ENCODE measurements at regions not wholly inside any gene's neighbourhood (a gene's known extent, or its start where the extent isn't known, plus 50 kb on each side); places are given as distances from the start of the nearest gene placed in this dataset.
"Not testable (repeated sequence)": the region's sequence is repeated elsewhere in the genome, so short reads cannot be mapped to it uniquely, and the experiment has no call there.

DNA sequence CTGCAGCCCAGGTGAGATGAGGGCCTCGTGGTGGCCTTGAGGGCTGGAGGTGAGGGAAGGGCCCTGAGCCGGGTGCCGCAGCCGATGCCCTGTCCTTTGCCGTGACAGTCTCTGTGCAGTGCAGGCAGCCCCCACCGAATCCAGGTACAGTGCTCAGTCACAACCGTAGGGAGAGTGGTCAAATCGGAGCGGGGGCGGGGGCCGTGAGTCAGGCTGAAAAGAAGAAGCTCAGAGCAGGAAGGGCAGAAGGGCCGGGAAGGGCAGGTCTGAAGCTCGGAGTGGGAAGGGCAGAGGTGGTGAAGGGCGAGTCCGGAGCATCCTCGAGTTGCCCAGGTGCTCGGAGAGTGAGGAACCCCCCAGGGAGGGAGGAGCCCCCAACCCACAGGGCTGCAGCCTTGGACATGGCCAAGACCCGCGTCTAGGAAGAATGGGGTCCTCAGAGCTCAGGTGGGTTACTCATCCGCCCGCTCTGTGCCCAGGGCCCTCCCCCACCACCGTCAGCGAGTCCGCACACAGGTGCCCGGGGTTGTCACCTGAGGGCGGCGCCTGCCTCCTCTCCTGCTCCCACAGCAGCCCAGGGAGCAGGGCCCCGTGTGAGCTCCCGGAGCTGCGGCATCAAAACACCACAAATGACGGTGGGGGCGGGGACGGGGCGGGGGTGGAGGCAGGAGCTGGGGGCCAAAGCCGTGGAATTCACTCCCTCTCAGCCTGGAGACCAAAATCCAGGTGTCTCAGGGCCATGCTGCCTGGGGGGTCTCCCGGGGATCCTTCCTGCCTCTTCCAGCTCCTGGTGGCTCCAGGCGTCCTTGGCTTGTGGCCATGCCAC is 179.7 kb upstream of the ZNF469 start:
- not testable (repeated sequence) for H3K9me3 Mint-ChIP-seq; H3K36me3 Mint-ChIP-seq; ATAC-seq (ENCODE audit: low read depth); H3K27me3 Mint-ChIP-seq; H3K4me1 Mint-ChIP-seq; H3K27ac Mint-ChIP-seq; DNase-seq (ENCODE audit: low spot score in 2 of 2); H3K4me3 Mint-ChIP-seq

DNA sequence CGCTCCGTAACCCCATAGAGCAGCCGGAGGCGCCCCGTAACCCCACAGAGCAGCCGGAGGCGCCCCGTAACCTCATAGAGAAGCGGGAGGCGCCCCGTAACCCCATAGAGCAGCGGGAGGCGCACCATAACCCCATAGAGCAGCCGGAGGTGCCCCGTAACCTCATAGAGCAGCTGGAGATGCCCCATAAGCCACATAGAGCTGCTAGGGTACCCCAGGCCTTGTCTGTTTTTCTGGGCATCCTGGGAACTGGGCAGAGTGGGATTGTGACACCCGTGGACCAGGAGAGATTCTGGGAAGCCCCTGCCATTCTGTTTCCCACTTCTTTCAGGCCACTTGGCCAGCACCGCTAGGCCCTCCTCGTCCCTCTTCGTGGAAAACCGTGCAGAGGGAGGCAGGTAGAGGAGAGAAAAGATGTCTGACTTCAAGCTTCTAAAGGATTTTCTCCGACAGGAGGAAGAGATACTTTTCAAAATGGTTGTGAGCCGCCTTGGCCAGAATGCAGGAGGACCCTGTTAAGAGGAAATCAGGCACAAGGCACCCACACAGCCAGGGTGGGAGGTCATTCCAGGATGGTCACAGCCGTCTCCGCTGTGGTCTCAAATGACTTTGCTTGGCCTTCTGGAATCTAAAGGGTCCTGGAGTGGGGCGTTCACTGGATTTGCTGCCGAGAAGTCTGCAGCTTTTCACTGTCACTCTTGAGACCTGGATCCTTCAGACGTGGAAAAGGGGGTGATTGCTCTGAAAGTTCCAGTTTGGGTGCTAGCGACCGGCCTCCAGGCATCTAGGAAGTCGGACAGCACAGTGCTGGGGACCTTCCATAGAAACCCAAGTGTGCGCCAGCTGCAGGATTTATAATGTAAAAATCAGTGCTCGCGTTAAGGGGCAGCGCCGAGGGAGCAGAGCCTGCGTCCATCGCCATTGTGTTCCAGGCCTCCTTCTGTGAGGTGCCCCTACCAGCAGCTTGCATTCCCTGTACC is 178.3 kb upstream of the ZNF469 start:
- not testable (repeated sequence) for H3K27me3 Mint-ChIP-seq, H3K36me3 Mint-ChIP-seq, H3K4me1 Mint-ChIP-seq

GRCh38 chr16:88205482-88205881 is 177.3 kb upstream of the ZNF469 start:
- DNase-seq (ENCODE audit: low spot score in 2 of 2); H3K4me1 Mint-ChIP-seq; H3K27me3 Mint-ChIP-seq; H3K4me3 Mint-ChIP-seq; H3K9me3 Mint-ChIP-seq; H3K27ac Mint-ChIP-seq; ATAC-seq (ENCODE audit: low read depth); H3K36me3 Mint-ChIP-seq: not testable (repeated sequence)

More for the DNA sequence above, 178.3 kb upstream of the ZNF469 start:
- not testable (repeated sequence) for H3K9me3 Mint-ChIP-seq; H3K4me3 Mint-ChIP-seq; H3K27ac Mint-ChIP-seq; DNase-seq (ENCODE audit: low spot score in 2 of 2); ATAC-seq (ENCODE audit: low read depth)

DNA sequence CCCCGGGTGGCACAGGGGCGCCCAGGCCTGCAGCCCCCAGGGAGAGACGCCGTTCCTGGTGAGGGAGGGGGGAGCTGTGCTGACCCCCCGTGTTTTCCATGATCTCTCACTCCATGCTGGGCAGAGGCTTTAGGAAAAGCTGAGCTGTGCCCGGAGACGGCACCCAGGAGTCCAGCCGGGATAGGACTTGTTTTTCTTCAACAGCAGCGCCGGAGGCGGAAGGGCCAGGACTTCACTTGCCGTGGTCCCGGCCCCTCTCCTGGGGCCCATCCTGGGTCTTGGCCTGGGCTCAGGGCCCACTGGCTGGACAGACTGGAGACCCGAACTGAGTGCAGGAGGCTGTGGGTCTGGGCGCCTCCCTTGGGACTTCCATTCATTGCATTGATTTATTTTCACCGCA is 176.8 kb upstream of the ZNF469 start:
- H3K27me3 Mint-ChIP-seq; H3K36me3 Mint-ChIP-seq; ATAC-seq (ENCODE audit: low read depth); H3K9me3 Mint-ChIP-seq; DNase-seq (ENCODE audit: low spot score in 2 of 2); H3K27ac Mint-ChIP-seq; H3K4me1 Mint-ChIP-seq; H3K4me3 Mint-ChIP-seq: not testable (repeated sequence)

DNA sequence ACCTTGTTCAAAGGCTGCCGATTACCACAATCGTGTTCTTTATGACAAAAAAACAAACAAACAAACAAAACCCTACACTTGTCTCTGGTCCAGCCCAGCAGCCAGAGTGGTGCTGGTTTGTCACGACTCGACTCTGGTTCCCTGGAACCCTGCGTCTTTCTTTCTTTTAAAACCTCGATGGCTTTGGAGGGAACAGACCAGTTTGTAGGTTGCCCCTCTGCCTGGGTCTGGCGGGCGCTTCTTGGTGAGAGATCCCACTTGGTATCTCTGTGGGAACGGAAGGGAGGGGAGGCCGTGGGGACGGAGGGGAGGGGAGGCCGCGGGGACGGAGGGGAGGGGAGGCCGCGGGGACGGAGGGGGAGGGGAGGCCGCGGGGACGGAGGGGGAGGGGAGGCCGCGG is 176.2 kb upstream of the ZNF469 start:
- H3K36me3 Mint-ChIP-seq; ATAC-seq (ENCODE audit: low read depth); H3K4me3 Mint-ChIP-seq; H3K27ac Mint-ChIP-seq; H3K27me3 Mint-ChIP-seq; H3K4me1 Mint-ChIP-seq; DNase-seq (ENCODE audit: low spot score in 2 of 2); H3K9me3 Mint-ChIP-seq: not testable (repeated sequence)

DNA sequence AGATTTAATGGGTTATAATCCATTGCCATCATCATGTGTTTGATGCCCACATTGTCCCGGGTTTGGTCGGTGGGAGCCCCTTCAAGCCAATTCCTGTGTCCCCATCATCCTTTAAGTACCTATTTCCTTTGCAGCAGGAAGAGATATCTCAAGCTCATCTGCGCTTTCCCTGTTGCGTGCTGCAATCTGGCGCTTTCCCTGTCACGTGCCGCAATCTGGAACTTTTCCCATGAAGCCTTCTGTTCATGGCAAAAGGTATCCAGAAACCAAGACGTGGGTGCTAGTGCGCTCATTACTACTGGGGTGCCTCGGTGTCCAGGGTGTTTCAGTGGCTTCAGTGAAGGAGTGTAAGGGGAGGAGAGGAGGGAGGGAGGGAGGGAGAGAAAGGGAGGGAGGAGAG is 174.6 kb upstream of the ZNF469 start:
- H3K27me3 Mint-ChIP-seq: peaks cover 2% of the 10 kb centered on the region

DNA sequence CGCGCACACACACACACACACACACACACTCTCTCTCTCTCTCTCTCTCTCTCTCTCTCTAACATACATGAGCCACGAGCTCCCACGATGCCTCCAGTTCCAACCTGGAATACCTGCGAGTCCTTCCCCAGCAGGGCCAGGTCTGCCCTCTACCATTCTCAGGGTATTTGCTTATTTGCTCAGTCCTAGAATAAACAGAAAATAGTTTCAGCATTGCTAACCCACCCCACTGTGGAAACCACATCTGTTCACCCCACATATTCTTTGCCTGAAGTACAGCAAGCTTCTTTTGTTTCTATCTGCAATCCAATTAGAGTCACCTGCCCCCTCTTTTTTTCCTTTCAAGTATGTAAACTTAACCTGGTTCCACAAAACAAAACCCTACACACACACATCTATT is 174.0 kb upstream of the ZNF469 start:
- DNase-seq (ENCODE audit: low spot score in 2 of 2); H3K27ac Mint-ChIP-seq; H3K4me1 Mint-ChIP-seq; H3K27me3 Mint-ChIP-seq; ATAC-seq (ENCODE audit: low read depth); H3K36me3 Mint-ChIP-seq; H3K4me3 Mint-ChIP-seq; H3K9me3 Mint-ChIP-seq: not testable (repeated sequence)

More for the DNA sequence above, 174.6 kb upstream of the ZNF469 start:
- H3K9me3 Mint-ChIP-seq: no peaks in the 10 kb centered on the region
- no peaks in the 10 kb centered on the region for H3K4me1 Mint-ChIP-seq
- H3K4me3 Mint-ChIP-seq: no peak overlapping the region
- ATAC-seq (ENCODE audit: low read depth) (no peak), DNase-seq (ENCODE audit: low spot score in 2 of 2) (no peak)
- H3K27ac Mint-ChIP-seq: no peak overlapping the region
- no peaks in the 10 kb centered on the region for H3K36me3 Mint-ChIP-seq

DNA sequence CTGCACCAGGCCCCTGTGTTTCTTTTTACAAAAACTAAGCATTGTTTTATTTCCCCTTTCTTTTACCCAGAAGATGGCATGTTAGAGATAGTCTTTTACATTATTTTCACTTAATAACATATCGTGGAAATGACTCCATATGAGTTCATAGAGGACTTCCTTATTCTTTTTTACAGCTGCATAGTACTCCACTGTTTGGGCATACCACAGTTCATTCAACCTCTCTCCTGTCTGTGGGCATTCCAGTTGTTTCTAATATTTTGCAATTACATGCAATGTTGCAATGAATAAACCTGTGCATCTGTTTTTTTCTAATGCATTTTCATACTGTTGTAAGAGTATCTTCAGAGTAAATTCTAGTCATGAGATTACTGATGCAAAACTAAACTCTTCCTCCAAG is 173.2 kb upstream of the ZNF469 start:
- not testable (repeated sequence) for H3K4me3 Mint-ChIP-seq; H3K27ac Mint-ChIP-seq; H3K4me1 Mint-ChIP-seq; DNase-seq (ENCODE audit: low spot score in 2 of 2); H3K36me3 Mint-ChIP-seq; H3K9me3 Mint-ChIP-seq; H3K27me3 Mint-ChIP-seq; ATAC-seq (ENCODE audit: low read depth)

DNA sequence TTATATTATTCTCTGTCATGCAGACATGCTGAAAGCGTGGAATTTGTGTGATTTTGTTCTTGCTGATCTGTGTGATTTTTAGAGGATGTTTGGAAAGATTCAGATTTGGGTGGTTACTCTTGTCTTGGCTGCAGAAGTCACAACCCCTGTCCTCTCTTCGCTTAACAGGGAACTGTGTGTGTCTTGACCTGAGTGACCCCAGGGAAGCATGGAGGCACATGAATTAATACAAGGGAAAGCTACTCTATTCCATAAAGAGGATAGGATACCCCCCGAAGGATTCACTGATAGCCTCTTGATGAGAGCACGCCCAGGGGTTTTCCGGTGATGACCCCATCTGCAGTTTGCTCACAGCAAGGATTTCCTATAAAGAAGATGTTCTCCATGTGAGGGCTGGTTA is 168.8 kb upstream of the ZNF469 start:
- H3K27me3 Mint-ChIP-seq; H3K4me1 Mint-ChIP-seq; H3K36me3 Mint-ChIP-seq; H3K9me3 Mint-ChIP-seq; DNase-seq (ENCODE audit: low spot score in 2 of 2); H3K4me3 Mint-ChIP-seq; H3K27ac Mint-ChIP-seq; ATAC-seq (ENCODE audit: low read depth): not testable (repeated sequence)

GRCh38 chr16:88221001-88221761 is 161.6 kb upstream of the ZNF469 start:
- not testable (repeated sequence) for ATAC-seq (ENCODE audit: low read depth); H3K4me1 Mint-ChIP-seq; H3K9me3 Mint-ChIP-seq; H3K36me3 Mint-ChIP-seq; H3K27ac Mint-ChIP-seq; DNase-seq (ENCODE audit: low spot score in 2 of 2); H3K4me3 Mint-ChIP-seq
- peaks cover 14% of the 10 kb centered on the region for H3K27me3 Mint-ChIP-seq

- not testable (repeated sequence) for H3K36me3 Mint-ChIP-seq; H3K4me1 Mint-ChIP-seq; DNase-seq (ENCODE audit: low spot score in 2 of 2); ATAC-seq (ENCODE audit: low read depth); H3K9me3 Mint-ChIP-seq; H3K4me3 Mint-ChIP-seq; H3K27ac Mint-ChIP-seq
- H3K27me3 Mint-ChIP-seq: peaks cover 19% of the 10 kb centered on the region
Measured at GRCh38 chr16:88223696-88224095, 159.1 kb upstream of the ZNF469 start.

- H3K36me3 Mint-ChIP-seq; DNase-seq (ENCODE audit: low spot score in 2 of 2); H3K27ac Mint-ChIP-seq; H3K4me3 Mint-ChIP-seq; ATAC-seq (ENCODE audit: low read depth); H3K9me3 Mint-ChIP-seq; H3K4me1 Mint-ChIP-seq: not testable (repeated sequence)
- peaks cover 19% of the 10 kb centered on the region for H3K27me3 Mint-ChIP-seq
Measured at GRCh38 chr16:88224131-88224898, 158.4 kb upstream of the ZNF469 start.

DNA sequence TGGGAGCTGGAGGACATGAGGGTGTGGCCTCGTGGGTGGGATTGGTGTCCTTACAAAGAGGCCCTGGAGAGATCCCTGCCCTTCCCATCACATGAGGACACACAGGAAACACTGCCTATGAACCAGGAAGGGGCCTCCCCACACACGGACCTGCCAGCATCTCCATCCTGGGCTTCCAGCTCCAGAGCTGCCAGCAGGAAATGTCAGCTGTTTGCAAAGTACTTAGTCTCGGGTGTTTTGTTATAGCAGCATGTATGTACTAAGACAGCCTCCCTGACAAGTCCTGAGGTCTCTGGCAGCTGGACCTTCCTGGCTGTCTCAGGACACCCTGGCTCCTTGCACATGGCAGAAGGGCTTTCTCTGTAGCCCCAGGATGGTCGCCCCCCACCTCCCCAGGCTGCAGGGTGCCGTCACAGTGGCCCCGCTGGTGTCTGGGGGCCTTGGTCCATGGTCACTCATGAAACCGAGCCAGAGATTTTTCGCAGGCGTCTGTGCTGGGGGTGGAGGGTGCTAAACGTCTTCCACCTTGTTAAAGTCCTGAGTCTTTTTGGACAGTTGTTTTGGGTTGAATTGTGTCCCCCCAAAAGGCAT is 157.0 kb upstream of the ZNF469 start:
- ATAC-seq (ENCODE audit: low read depth); H3K27ac Mint-ChIP-seq; H3K4me1 Mint-ChIP-seq; H3K9me3 Mint-ChIP-seq; H3K36me3 Mint-ChIP-seq; H3K4me3 Mint-ChIP-seq; DNase-seq (ENCODE audit: low spot score in 2 of 2): not testable (repeated sequence)
- peaks cover 19% of the 10 kb centered on the region for H3K27me3 Mint-ChIP-seq

Measured in memory B cell (primary cell).